SJSA1 (cell line): ENCODE measurements at regions not wholly inside any gene's neighbourhood (a gene's known extent, or its start where the extent isn't known, plus 50 kb on each side); places are given as distances from the start of the nearest gene placed in this dataset.

Experiments
- DNase-seq, 2 experiments: peaks; one replicate each; pipeline ENCODE4 v3.0.0-alpha.2; 2015 to 2020; ENCODE audit warnings: low spot score in 2 of 2, low read depth in 1 of 2
- H3K27ac ChIP-seq: fragments of 250-450 bp; sonication (Bioruptor Pico); 2 replicates; pipeline ENCODE4 v1.5.1; 2020; ENCODE audit warnings: mild to moderate bottlenecking, moderate library complexity
- H3K27me3 ChIP-seq: fragments of 250-450 bp; sonication (Bioruptor Pico); replicated peaks from 2 replicates; pipeline ENCODE4 v1.5.1; 2020; ENCODE audit warnings: mild to moderate bottlenecking, moderate library complexity
- H3K36me3 ChIP-seq: fragments of 250-450 bp; sonication (Bioruptor Pico); 2 replicates; pipeline ENCODE4 v1.5.1; 2020; ENCODE audit warnings: mild to moderate bottlenecking
- H3K4me1 ChIP-seq: fragments of 250-450 bp; sonication (Bioruptor Pico); replicated peaks from 2 replicates; pipeline ENCODE4 v1.6.1; 2021; ENCODE audit warnings: mild to moderate bottlenecking
- H3K4me3 ChIP-seq: fragments of 250-450 bp; sonication (Bioruptor Pico); 2 replicates; pipeline ENCODE4 v1.5.1; 2020; ENCODE audit warnings: mild to moderate bottlenecking
- H3K9me3 ChIP-seq: fragments of 250-450 bp; sonication (Bioruptor Pico); replicated peaks from 2 replicates; pipeline ENCODE4 v1.5.1; 2020; ENCODE audit warnings: mild to moderate bottlenecking

DNA sequence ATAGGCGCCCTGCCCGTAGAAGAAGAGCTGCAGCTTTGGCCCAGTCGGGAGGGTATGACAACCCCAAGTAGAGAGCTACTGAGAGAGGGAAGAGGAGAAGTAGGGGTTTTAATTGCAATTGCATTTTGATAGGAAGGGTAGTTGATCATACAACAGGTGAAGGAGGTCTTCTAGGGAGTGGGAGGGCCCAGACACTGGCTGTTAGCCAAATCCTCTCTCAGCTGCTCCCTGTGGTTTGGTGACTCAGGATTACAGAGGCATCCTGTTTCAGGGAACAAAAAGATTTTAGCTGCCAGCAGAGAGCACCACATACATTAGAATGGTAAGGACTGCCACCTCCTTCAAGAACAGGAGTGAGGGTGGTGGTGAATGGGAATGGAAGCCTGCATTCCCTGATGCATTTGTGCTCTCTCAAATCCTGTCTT, 408.9 kb upstream of the THBS1 start:
- Histone ChIP-seq H3K4me1 (peaks cover 25% of the 10 kb centered on the region), H3K9me3 (0 out of 2 replicates have a peak, but pooled peaks cover 3% of the 10 kb centered on the region), H3K27me3 (no peaks in the 10 kb centered on the region), H3K36me3 (no peaks in the 10 kb centered on the region), H3K4me3 (no peak overlapping the region), H3K27ac (peak overlapping the region; percentile 64)
- peak; percentile 90 to 93 for DNase-seq

- Histone ChIP-seq H3K27ac (peak overlapping the region; percentile 64), H3K4me1 (peaks cover 25% of the 10 kb centered on the region), H3K36me3 (no peaks in the 10 kb centered on the region), H3K9me3 (0 out of 2 replicates have a peak, but pooled peaks cover 3% of the 10 kb centered on the region), H3K4me3 (peak overlapping the region; percentile 29), H3K27me3 (no peaks in the 10 kb centered on the region)
- peak; percentile 82 to 88 for DNase-seq
These were observed 408.2 kb upstream of the THBS1 start for GRCh38 chr15:39172380-39173281.

- no peak overlapping the region for H3K4me3 ChIP-seq
- H3K9me3 ChIP-seq, result 0 out of 2 replicates have a peak, but pooled peaks cover 3% of the 10 kb centered on the region
- H3K27me3 ChIP-seq, result no peaks in the 10 kb centered on the region
- H3K27ac ChIP-seq, result peak overlapping the region; percentile 64
- DNase-seq, result no peak
- peaks cover 25% of the 10 kb centered on the region for H3K4me1 ChIP-seq
- H3K36me3 ChIP-seq, result no peaks in the 10 kb centered on the region
These were observed 407.5 kb upstream of the THBS1 start for GRCh38 chr15:39173426-39173825.

DNA sequence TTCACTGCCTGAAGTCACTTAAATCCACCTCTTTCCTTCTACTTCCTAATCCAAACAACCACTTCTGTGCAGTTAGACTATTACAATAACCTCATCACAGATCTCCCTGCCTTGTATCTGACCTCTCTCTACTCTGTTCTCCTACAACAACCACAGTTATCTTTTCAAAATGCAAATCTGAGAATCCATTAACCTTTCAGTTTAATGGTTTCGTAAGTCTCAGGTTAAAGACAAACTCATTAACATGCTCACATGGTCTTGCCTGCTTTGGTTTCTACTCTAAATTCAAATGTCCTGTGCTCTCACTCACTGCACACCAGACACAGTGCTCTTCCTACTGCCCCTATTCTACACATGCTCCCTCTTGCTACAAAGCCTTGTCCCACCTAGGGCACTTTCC, 406.5 kb upstream of the THBS1 start:
- no peaks in the 10 kb centered on the region for H3K36me3 ChIP-seq
- no peaks in the 10 kb centered on the region for H3K27me3 ChIP-seq
- no peak overlapping the region for H3K27ac ChIP-seq

DNA sequence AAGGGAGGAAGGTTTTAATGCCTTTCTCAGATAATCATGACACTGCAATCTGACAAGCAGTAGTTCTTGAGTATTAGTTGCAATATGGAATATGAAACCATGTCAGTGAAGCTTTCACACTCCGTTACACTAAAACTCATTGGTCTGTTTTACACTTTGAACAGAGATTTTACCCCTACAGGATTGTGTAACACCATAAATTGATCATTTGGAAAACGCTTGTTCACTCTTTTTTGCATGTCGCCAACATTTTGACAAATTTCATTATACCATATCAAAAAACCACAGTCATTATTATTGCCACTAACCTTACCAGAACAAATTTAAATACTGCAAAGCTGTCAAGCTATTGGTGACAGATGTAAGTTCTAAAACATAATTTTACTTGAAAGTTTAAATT, 404.8 kb upstream of the THBS1 start:
- no peaks in the 10 kb centered on the region for H3K27me3 ChIP-seq
- H3K4me3 ChIP-seq, result no peak overlapping the region
- no peak for DNase-seq
- no peaks in the 10 kb centered on the region for H3K36me3 ChIP-seq
- H3K4me1 ChIP-seq, result peaks cover 36% of the 10 kb centered on the region
- no peak overlapping the region for H3K27ac ChIP-seq
- 0 out of 2 replicates have a peak, but pooled peaks cover 3% of the 10 kb centered on the region for H3K9me3 ChIP-seq

More for the DNA sequence above, 406.5 kb upstream of the THBS1 start:
- DNase-seq, result no peak
- no peak overlapping the region for H3K4me3 ChIP-seq
- 0 out of 2 replicates have a peak, but pooled peaks cover 3% of the 10 kb centered on the region for H3K9me3 ChIP-seq
- peaks cover 25% of the 10 kb centered on the region for H3K4me1 ChIP-seq

- Histone ChIP-seq H3K4me1 (peaks cover 40% of the 10 kb centered on the region), H3K4me3 (no peak overlapping the region), H3K27me3 (no peaks in the 10 kb centered on the region), H3K27ac (no peak overlapping the region), H3K9me3 (0 out of 2 replicates have a peak, but pooled peaks cover 3% of the 10 kb centered on the region), H3K36me3 (no peaks in the 10 kb centered on the region)
- no peak for DNase-seq
These were observed 403.3 kb upstream of the THBS1 start for GRCh38 chr15:39177561-39177960.

DNA sequence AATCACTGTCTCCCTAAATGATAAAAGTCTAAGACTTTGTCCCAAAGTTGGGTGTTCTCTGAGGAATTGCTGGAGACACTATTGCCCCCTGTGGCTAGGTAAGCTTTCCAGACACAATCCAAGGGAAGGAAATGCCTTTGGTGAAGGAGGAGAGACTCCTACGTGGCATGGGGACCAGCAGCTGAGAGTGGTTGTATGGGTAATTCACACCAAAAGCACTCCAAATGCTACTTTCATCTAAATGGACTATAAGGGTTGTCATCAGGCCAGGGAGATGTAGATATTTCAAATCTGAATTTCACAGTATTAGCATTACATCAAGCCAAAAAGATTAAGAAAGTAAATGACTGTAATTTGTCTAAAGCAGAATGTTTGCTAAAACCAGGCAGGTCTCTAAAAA, 400.8 kb upstream of the THBS1 start:
- DNase-seq, result no peak
- H3K27ac ChIP-seq, result peak overlapping the region; percentile 41; the same call in 1 of the 2 replicates
- no peak overlapping the region for H3K4me3 ChIP-seq
- no peaks in the 10 kb centered on the region for H3K9me3 ChIP-seq
- no peaks in the 10 kb centered on the region for H3K27me3 ChIP-seq
- H3K4me1 ChIP-seq, result peaks cover 38% of the 10 kb centered on the region
- H3K36me3 ChIP-seq, result no peaks in the 10 kb centered on the region

- H3K27ac ChIP-seq, result peak overlapping the region; percentile 41
- H3K9me3 ChIP-seq, result no peaks in the 10 kb centered on the region
- no peaks in the 10 kb centered on the region for H3K27me3 ChIP-seq
- H3K4me1 ChIP-seq, result peaks cover 43% of the 10 kb centered on the region
- no peak overlapping the region for H3K4me3 ChIP-seq
- no peak for DNase-seq
- no peaks in the 10 kb centered on the region for H3K36me3 ChIP-seq
These were observed 400.4 kb upstream of the THBS1 start for GRCh38 chr15:39180483-39180933.

- H3K4me3 ChIP-seq, result no peak overlapping the region
- H3K27ac ChIP-seq, result peak overlapping the region; percentile 41
- H3K36me3 ChIP-seq, result no peaks in the 10 kb centered on the region
- peaks cover 48% of the 10 kb centered on the region for H3K4me1 ChIP-seq
- H3K9me3 ChIP-seq, result no peaks in the 10 kb centered on the region
- DNase-seq, result no peak
- no peaks in the 10 kb centered on the region for H3K27me3 ChIP-seq
These were observed 399.7 kb upstream of the THBS1 start for GRCh38 chr15:39181056-39181747.

GRCh38 chr15:39181940-39182339, 398.9 kb upstream of the THBS1 start:
- no peaks in the 10 kb centered on the region for H3K9me3 ChIP-seq
- peak in 1 of 2 experiments; percentile 48 for DNase-seq
- H3K4me1 ChIP-seq, result peaks cover 48% of the 10 kb centered on the region
- no peak overlapping the region for H3K4me3 ChIP-seq
- no peaks in the 10 kb centered on the region for H3K36me3 ChIP-seq
- no peaks in the 10 kb centered on the region for H3K27me3 ChIP-seq
- H3K27ac ChIP-seq, result peak overlapping the region; percentile 41; the same call in 1 of the 2 replicates

GRCh38 chr15:39183164-39183881, 397.6 kb upstream of the THBS1 start:
- Histone ChIP-seq H3K4me3 (no peak overlapping the region), H3K36me3 (no peaks in the 10 kb centered on the region), H3K27ac (no peak overlapping the region), H3K4me1 (peaks cover 48% of the 10 kb centered on the region), H3K27me3 (no peaks in the 10 kb centered on the region), H3K9me3 (no peaks in the 10 kb centered on the region)
- DNase-seq, result no peak

GRCh38 chr15:39184701-39185390, 396.0 kb upstream of the THBS1 start:
- Histone ChIP-seq H3K27ac (peak overlapping the region; percentile 56), H3K4me1 (peaks cover 61% of the 10 kb centered on the region)
- peak; percentile 77 to 80 for DNase-seq

GRCh38 chr15:39188314-39188713, 392.6 kb upstream of the THBS1 start:
- Histone ChIP-seq H3K27ac (peak overlapping the region; percentile 22), H3K4me3 (no peak overlapping the region), H3K9me3 (no peaks in the 10 kb centered on the region), H3K27me3 (no peaks in the 10 kb centered on the region), H3K4me1 (peaks cover 65% of the 10 kb centered on the region), H3K36me3 (no peaks in the 10 kb centered on the region)
- DNase-seq, result no peak

More at GRCh38 chr15:39184701-39185390, 396.0 kb upstream of the THBS1 start:
- H3K27me3 ChIP-seq, result no peaks in the 10 kb centered on the region
- no peak overlapping the region for H3K4me3 ChIP-seq
- no peaks in the 10 kb centered on the region for H3K36me3 ChIP-seq
- H3K9me3 ChIP-seq, result no peaks in the 10 kb centered on the region
